HCT116 (cell line): ENCODE measurements at regions not wholly inside any gene's neighbourhood (a gene's known extent, or its start where the extent isn't known, plus 50 kb on each side); places are given as distances from the start of the nearest gene placed in this dataset.

Experiments
- ATAC-seq: fragments of 200-7000 bp; cut with Tn5 transposase; 2 replicates; pipeline ENCODE4 v1.9.1; 2020; ENCODE audit warnings: mild to moderate bottlenecking, moderate library complexity
- BruUV-seq: library from RNA; stranded (reverse); fragments of 400-500 nt; replicated peaks from 2 replicates; lab custom pipeline; 2021; lab: Mats Ljungman, UMichigan
- CTCF ChIA-PET: fragments of 300-600 bp; sonication (Branson Sonifier 250); formaldehyde crosslinking; loops from one replicate; lab custom pipeline; 2021; ENCODE audit warnings: antibody characterized with exemption; lab: Charles Lee
- POLR2A ChIA-PET: fragments of 300-600, 350-600 bp; sonication (Branson Sonifier 250); formaldehyde crosslinking; loops from one replicate; lab custom pipeline; 2021; ENCODE audit warnings: antibody characterized with exemption; lab: Charles Lee
- RAD21 ChIA-PET, 2 experiments: fragments of 300-600 bp; sonication (Branson Sonifier 250); formaldehyde crosslinking; loops; one replicate each; lab custom pipeline; 2023; ENCODE audit warnings: low total read pairs in 2 of 2; ENCODE audit not compliant: uncharacterized antibody in 2 of 2, unreplicated experiment in 2 of 2, low non-redundant PET in 1 of 2; lab: Charles Lee
- DNase-seq: peaks from one replicate; pipeline ENCODE4 v3.0.0-alpha.2; 2010; ENCODE audit warnings: low read depth, low spot score
- H2AFZ ChIP-seq: fragments of 200-600 bp; shearing (Covaris generic), sonication (generic); 2 replicates; pipeline ENCODE4 v1.6.1; 2017; ENCODE audit warnings: low read depth, mixed run types, mixed read lengths, antibody characterized with exemption, low read length; ENCODE audit not compliant: poor library complexity, severe bottlenecking
- H3K27ac ChIP-seq: 2 replicates; pipeline ENCODE4 v1.5.1; 2012; ENCODE audit warnings: low read depth, low read length
- H3K27me3 ChIP-seq: fragments of 200-600 bp; sonication (generic); 2 replicates; pipeline ENCODE4 v1.6.1; 2016; ENCODE audit warnings: mixed run types, low read length, mixed read lengths; ENCODE audit not compliant: insufficient read depth
- H3K36me3 ChIP-seq, 2 experiments: fragments of 200-500 bp in 1 of 2; fragments of 200-600 bp in 1 of 2; sonication (Bioruptor generic) in 1 of 2; sonication (generic) in 1 of 2; 2 replicates each; pipeline versions ENCODE4 v1.5.1 to v1.6.1; 2014 to 2016; ENCODE audit warnings: low read length in 2 of 2, inconsistent platforms in 1 of 2, mixed read lengths in 1 of 2, mixed run types in 1 of 2; ENCODE audit not compliant: insufficient read depth in 2 of 2, control insufficient read depth in 1 of 2
- H3K4me1 ChIP-seq, 2 experiments: fragments of 200-600 bp in 1 of 2; sonication (generic) in 1 of 2; 2 replicates each; pipeline versions ENCODE4 v1.5.1 to v1.6.1; 2012 to 2017; ENCODE audit warnings: low read length in 2 of 2, inconsistent platforms in 1 of 2, mild to moderate bottlenecking in 1 of 2, mixed read lengths in 1 of 2, mixed run types in 1 of 2, moderate library complexity in 1 of 2; ENCODE audit not compliant: insufficient read depth in 2 of 2, control insufficient read depth in 1 of 2
- H3K4me2 ChIP-seq: fragments of 200-600 bp; sonication (generic); 2 replicates; pipeline ENCODE4 v1.6.1; 2017; ENCODE audit warnings: mixed run types, low read length, mixed read lengths
- H3K4me3 ChIP-seq, 2 experiments: fragments of 200-600 bp in 1 of 2; sonication (generic) in 1 of 2; replicated peaks in 1 of 2; 2 replicates each; pipeline ENCODE4 v1.5.1; 2011 to 2016; ENCODE audit warnings: low read length in 2 of 2, control low read depth in 1 of 2, low read depth in 1 of 2, mild to moderate bottlenecking in 1 of 2, mixed read lengths in 1 of 2, mixed run types in 1 of 2
- H3K79me2 ChIP-seq: fragments of 200-600 bp; sonication (generic); 2 replicates; pipeline ENCODE4 v1.6.1; 2017; ENCODE audit warnings: mild to moderate bottlenecking, mixed run types, low read length, moderate library complexity, mixed read lengths; ENCODE audit not compliant: insufficient read depth
- H3K9ac ChIP-seq: fragments of 200-600 bp; sonication (generic); 2 replicates; pipeline ENCODE4 v1.6.1; 2016; ENCODE audit warnings: low read length, mixed read lengths
- H3K9me2 ChIP-seq: fragments of 200-600 bp; sonication (generic), shearing (Covaris generic); 2 replicates; pipeline ENCODE4 v1.6.1; 2017; ENCODE audit warnings: mixed run types, mild to moderate bottlenecking, moderate library complexity; ENCODE audit not compliant: insufficient read depth
- H3K9me3 ChIP-seq, 2 experiments: fragments of 200-500 bp in 1 of 2; fragments of 200-600 bp in 1 of 2; sonication (Bioruptor generic) in 1 of 2; sonication (generic) in 1 of 2; 2 replicates each; pipeline ENCODE4 v1.6.1; 2014 to 2017; ENCODE audit warnings: low read length in 2 of 2, mixed read lengths in 2 of 2, inconsistent platforms in 1 of 2, low read depth in 1 of 2, mild to moderate bottlenecking in 1 of 2, mixed run types in 1 of 2, moderate library complexity in 1 of 2; ENCODE audit not compliant: control insufficient read depth in 1 of 2, insufficient read depth in 1 of 2
- H4K20me1 ChIP-seq: fragments of 200-600 bp; sonication (generic), shearing (Covaris generic); 2 replicates; pipeline ENCODE4 v1.6.1; 2017; ENCODE audit warnings: mixed run types, mild to moderate bottlenecking, moderate library complexity; ENCODE audit not compliant: insufficient read depth
- ATF3 ChIP-seq: IDR thresholded peaks from 2 replicates; pipeline ENCODE4 v1.6.1; 2012
- CBX3 ChIP-seq: IDR thresholded peaks from 2 replicates; pipeline ENCODE4 v1.6.1; 2012; ENCODE audit warnings: low read depth
- CEBPB ChIP-seq: IDR thresholded peaks from 2 replicates; pipeline ENCODE4 v1.6.1; 2012; ENCODE audit warnings: low read depth
- CTCF ChIP-seq, 3 experiments: fragments of 200-600 bp in 1 of 3; sonication (generic) in 1 of 3; IDR thresholded peaks in 2 of 3; conservative IDR thresholded peaks in 1 of 3; 2 replicates each; pipeline ENCODE4 v1.5.1; 2012 to 2017; ENCODE audit warnings: low read depth in 2 of 3, low read length in 2 of 3, antibody characterized with exemption in 1 of 3, borderline replicate concordance in 1 of 3, control low read depth in 1 of 3, mild to moderate bottlenecking in 1 of 3, mixed read lengths in 1 of 3, mixed run types in 1 of 3, moderate library complexity in 1 of 3; ENCODE audit not compliant: insufficient read depth in 1 of 3
- EGR1 ChIP-seq: IDR thresholded peaks from 2 replicates; pipeline ENCODE4 v1.6.1; 2012; ENCODE audit warnings: low read depth
- ELF1 ChIP-seq: IDR thresholded peaks from 2 replicates; pipeline ENCODE4 v1.6.1; 2012; ENCODE audit warnings: low read depth, borderline replicate concordance
- EZH2 ChIP-seq: fragments of 200-600 bp; sonication (generic); IDR thresholded peaks from 2 replicates; pipeline ENCODE4 v1.6.1; 2017; ENCODE audit warnings: antibody characterized with exemption, mixed run types
- EZH2phosphoT487 ChIP-seq: fragments of 200-600 bp; IDR thresholded peaks from 2 replicates; pipeline ENCODE4 v1.6.1; 2018; ENCODE audit warnings: antibody characterized with exemption, borderline replicate concordance
- FOSL1 ChIP-seq: IDR thresholded peaks from 2 replicates; pipeline ENCODE4 v1.6.1; 2012; ENCODE audit warnings: low read depth
- JUND ChIP-seq: IDR thresholded peaks from 2 replicates; pipeline ENCODE4 v1.6.1; 2012
- MAX ChIP-seq: IDR thresholded peaks from 2 replicates; pipeline ENCODE4 v1.6.1; 2012
- POLR2A ChIP-seq: IDR thresholded peaks from 2 replicates; pipeline ENCODE4 v1.7.0; 2011; ENCODE audit warnings: borderline replicate concordance; ENCODE audit not compliant: insufficient read depth, insufficient read length; ENCODE audit errors: extremely low read depth
- POLR2AphosphoS5 ChIP-seq: IDR thresholded peaks from 2 replicates; pipeline ENCODE4 v1.6.1; 2011; ENCODE audit warnings: mild to moderate bottlenecking, low read depth, low read length, moderate library complexity
- REST ChIP-seq: IDR thresholded peaks from 2 replicates; pipeline ENCODE4 v1.6.1; 2012; ENCODE audit warnings: low read depth
- SIN3A ChIP-seq: IDR thresholded peaks from 2 replicates; pipeline ENCODE4 v1.6.1; 2012; ENCODE audit warnings: low read depth
- SRF ChIP-seq: IDR thresholded peaks from 2 replicates; pipeline ENCODE4 v1.6.1; 2012; ENCODE audit warnings: low read depth
- TCF7L2 ChIP-seq: IDR thresholded peaks from 2 replicates; pipeline ENCODE4 v1.7.0; 2011; ENCODE audit warnings: borderline replicate concordance, inconsistent platforms; ENCODE audit not compliant: insufficient read depth, insufficient read length; ENCODE audit errors: extremely low read depth
- YY1 ChIP-seq: IDR thresholded peaks from 2 replicates; pipeline ENCODE4 v1.6.1; 2011; ENCODE audit warnings: low read length, low read depth, moderate library complexity, mild to moderate bottlenecking; ENCODE audit not compliant: insufficient replicate concordance; ENCODE audit errors: extremely low read depth
- ZNF274 ChIP-seq: fragments of 200-500 bp; sonication (Bioruptor generic); IDR thresholded peaks from 2 replicates; pipeline ENCODE4 v1.6.1; 2014; ENCODE audit warnings: mild to moderate bottlenecking, low read depth, low read length, inconsistent platforms
- intact Hi-C: fragments of 100-400 bp; cut with micrococcal nuclease; formaldehyde crosslinking; loops from 2 replicates; pipeline ENCODE4 v1.10.0; 2022

DNA sequence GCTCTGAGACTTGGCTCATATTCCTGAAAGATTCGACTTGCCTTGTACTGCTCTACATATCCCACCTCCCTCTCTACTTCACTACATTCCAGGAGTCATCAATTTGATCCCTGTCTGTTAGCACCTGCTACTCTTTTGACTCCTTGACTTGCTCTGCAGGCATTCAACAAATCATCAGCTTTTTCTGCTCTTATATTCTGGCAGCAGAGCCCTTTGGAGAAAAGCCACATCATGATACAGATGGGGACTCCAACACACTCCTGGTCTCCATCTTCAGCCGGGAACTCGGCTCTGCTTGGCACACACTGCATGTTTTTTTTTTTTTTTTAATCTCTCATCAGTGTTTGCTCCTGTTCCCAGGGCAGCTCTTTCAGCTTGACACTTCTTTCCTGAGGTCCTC lies 293.2 kb upstream of the LCORL start:
- Histone ChIP-seq H3K36me3 (no peaks in the 10 kb centered on the region), H3K9me2 (no peaks in the 10 kb centered on the region), H3K4me2 (no peak overlapping the region), H2AFZ (no peak overlapping the region), H4K20me1 (no peaks in the 10 kb centered on the region), H3K9me3 (no peaks in the 10 kb centered on the region), H3K4me1 (no peaks in the 10 kb centered on the region), H3K79me2 (no peaks in the 10 kb centered on the region), H3K9ac (no peak overlapping the region), H3K27ac (no peak overlapping the region), H3K27me3 (no peaks in the 10 kb centered on the region), H3K4me3 (no peak overlapping the region)
- RAD21 ChIA-PET = no interaction called here
- ATAC-seq = no peak
- no TSS peak for BruUV-seq
- DNase-seq = no peak
- CTCF ChIA-PET = no interaction called here
- TF ChIP-seq CEBPB = no peak
- TF ChIP-seq JUND = no peak
- no peak for TF ChIP-seq SIN3A
- no peak for TF ChIP-seq ZNF274
- TF ChIP-seq MAX = no peak
- TF ChIP-seq YY1 = no peak
- TF ChIP-seq FOSL1 = no peak
- TF ChIP-seq CTCF (IDR thresholded peaks at IDR 0.05 in 2 of 3, conservative IDR thresholded peaks at IDR 0.05 in 1 of 3; ENCODE audit: borderline replicate concordance in 1 of 3, insufficient read depth in 1 of 3, low read depth in 2 of 3, low read length in 2 of 3) = no peak
- TF ChIP-seq ELF1 = no peak
- no peak for TF ChIP-seq EZH2
- no peak for TF ChIP-seq EZH2phosphoT487
- TF ChIP-seq TCF7L2 = no peak
- no peak for TF ChIP-seq POLR2AphosphoS5
- no peak for TF ChIP-seq CBX3
- TF ChIP-seq POLR2A = no peak
- no peak for TF ChIP-seq ATF3
- no peak for TF ChIP-seq REST
- no peak for TF ChIP-seq SRF
- no peak for TF ChIP-seq EGR1
- POLR2A ChIA-PET = no interaction called here
- intact Hi-C loops = no loop called here
